DMS53 (cell line): ENCODE measurements at regions not wholly inside any gene's neighbourhood (a gene's known extent, or its start where the extent isn't known, plus 50 kb on each side); places are given as distances from the start of the nearest gene placed in this dataset.

Experiments
- DNase-seq: peaks from one replicate; lab custom pipeline; 2025; lab: John Stamatoyannopoulos, UW

GRCh38 chr3:31427623-31428022 is 105.1 kb upstream of the STT3B start:
- no peak for DNase-seq

GRCh38 chr3:31431321-31431720 is 101.4 kb upstream of the STT3B start:
- peak; percentile 0 for DNase-seq

GRCh38 chr3:31432897-31433678 is 99.6 kb upstream of the STT3B start:
- DNase-seq = no peak

GRCh38 chr3:31433679-31433992 is 99.1 kb upstream of the STT3B start:
- DNase-seq = no peak

- DNase-seq = no peak
Observed at GRCh38 chr3:31434819-31435218, 97.9 kb upstream of the STT3B start.

- DNase-seq = peak; percentile 0
Observed at GRCh38 chr3:31436830-31437229, 95.9 kb upstream of the STT3B start.

- DNase-seq = no peak
Observed at GRCh38 chr3:31438742-31439141, 94.0 kb upstream of the STT3B start.

GRCh38 chr3:31439890-31440750 is 92.6 kb upstream of the STT3B start:
- DNase-seq = no peak

- DNase-seq = no peak
Observed at GRCh38 chr3:31440878-31441277, 91.8 kb upstream of the STT3B start.

- DNase-seq = no peak
Observed at GRCh38 chr3:31442755-31443154, 90.0 kb upstream of the STT3B start.

GRCh38 chr3:31444220-31445142 is 88.2 kb upstream of the STT3B start:
- peak; percentile 0 for DNase-seq

- no peak for DNase-seq
Observed at GRCh38 chr3:31445701-31446100, 87.0 kb upstream of the STT3B start.

GRCh38 chr3:31448035-31448881 is 84.5 kb upstream of the STT3B start:
- peak; percentile 40 for DNase-seq

GRCh38 chr3:31448882-31449243 is 83.9 kb upstream of the STT3B start:
- DNase-seq = no peak

- no peak for DNase-seq
Observed at GRCh38 chr3:31449318-31449717, 83.4 kb upstream of the STT3B start.

- DNase-seq = no peak
Observed at GRCh38 chr3:31450345-31450744, 82.4 kb upstream of the STT3B start.

- no peak for DNase-seq
Observed at GRCh38 chr3:31452495-31453106, 80.1 kb upstream of the STT3B start.

- no peak for DNase-seq
Observed at GRCh38 chr3:31453430-31453829, 79.3 kb upstream of the STT3B start.

GRCh38 chr3:31455524-31455923 is 77.2 kb upstream of the STT3B start:
- no peak for DNase-seq

- no peak for DNase-seq
Observed at GRCh38 chr3:31456373-31456772, 76.4 kb upstream of the STT3B start.

- DNase-seq = no peak
Observed at GRCh38 chr3:31461426-31461825, 71.3 kb upstream of the STT3B start.
